ENCODE measurements at regions not wholly inside any gene's neighbourhood (a gene's known extent, or its start where the extent isn't known, plus 50 kb on each side); places are given as distances from the start of the nearest gene placed in this dataset.

GRCh38 chr12:98453070-98453469 is 62.3 kb upstream of the TMPO start:
- H3K4me3 ChIP-seq (ENCODE audit: low read depth, low read length, poor library complexity, severe bottlenecking), result no peak overlapping the region
- no peak overlapping the region for H3K4me2 ChIP-seq (ENCODE audit: low read length)
- H3F3A ChIP-seq (ENCODE audit: insufficient read depth, low read length), result no peaks in the 10 kb centered on the region
- H2AFZ ChIP-seq (ENCODE audit: low read length), result no peak overlapping the region
- H3K9me3 ChIP-seq (ENCODE audit: low read length), result no peaks in the 10 kb centered on the region
- no peaks in the 10 kb centered on the region for H3K36me3 ChIP-seq (ENCODE audit: insufficient read depth, low read length)
- no peaks in the 10 kb centered on the region for H3K4me1 ChIP-seq (ENCODE audit: insufficient read depth, low read length, severe bottlenecking)
- H4K20me1 ChIP-seq (ENCODE audit: insufficient read depth, low read length), result no peaks in the 10 kb centered on the region
- no peaks in the 10 kb centered on the region for H3K27me3 ChIP-seq (ENCODE audit: insufficient read depth, low read length)
- no peaks in the 10 kb centered on the region for H3K9me2 ChIP-seq (ENCODE audit: low read depth, low read length)
- TF ChIP-seq EZH2 (IDR thresholded peaks at IDR 0.05; ENCODE audit: borderline replicate concordance, low read length) (no peak), CTCF (IDR thresholded peaks at IDR 0.05; ENCODE audit: low read length) (no peak)
- H3K9ac ChIP-seq (ENCODE audit: low read length), result no peak overlapping the region
- no peaks in the 10 kb centered on the region for H3K79me2 ChIP-seq (ENCODE audit: insufficient read depth, low read length)
- no peak overlapping the region for H3K27ac ChIP-seq (ENCODE audit: low read depth, low read length, poor library complexity, severe bottlenecking)

GRCh38 chr12:98453492-98453891 is 61.9 kb upstream of the TMPO start:
- Histone ChIP-seq H3K4me3 (ENCODE audit: low read depth, low read length, poor library complexity, severe bottlenecking) (no peak overlapping the region), H3K9me3 (ENCODE audit: low read length) (no peaks in the 10 kb centered on the region), H2AFZ (ENCODE audit: low read length) (no peak overlapping the region), H3K27ac (ENCODE audit: low read depth, low read length, poor library complexity, severe bottlenecking) (no peak overlapping the region), H3K27me3 (ENCODE audit: insufficient read depth, low read length) (no peaks in the 10 kb centered on the region), H3K9ac (ENCODE audit: low read length) (no peak overlapping the region), H3K4me1 (ENCODE audit: insufficient read depth, low read length, severe bottlenecking) (no peaks in the 10 kb centered on the region), H3K4me2 (ENCODE audit: low read length) (no peak overlapping the region), H3F3A (ENCODE audit: insufficient read depth, low read length) (no peaks in the 10 kb centered on the region), H3K36me3 (ENCODE audit: insufficient read depth, low read length) (no peaks in the 10 kb centered on the region), H3K9me2 (ENCODE audit: low read depth, low read length) (no peaks in the 10 kb centered on the region), H3K79me2 (ENCODE audit: insufficient read depth, low read length) (no peaks in the 10 kb centered on the region), H4K20me1 (ENCODE audit: insufficient read depth, low read length) (no peaks in the 10 kb centered on the region)
- no peak for TF ChIP-seq EZH2 (IDR thresholded peaks at IDR 0.05; ENCODE audit: borderline replicate concordance, low read length)
- TF ChIP-seq CTCF (IDR thresholded peaks at IDR 0.05; ENCODE audit: low read length), result no peak

GRCh38 chr12:98456041-98456440 is 59.3 kb upstream of the TMPO start:
- Histone ChIP-seq H3K79me2 (ENCODE audit: insufficient read depth, low read length) (no peaks in the 10 kb centered on the region), H3K4me3 (ENCODE audit: low read depth, low read length, poor library complexity, severe bottlenecking) (no peak overlapping the region), H2AFZ (ENCODE audit: low read length) (no peak overlapping the region), H3K27ac (ENCODE audit: low read depth, low read length, poor library complexity, severe bottlenecking) (no peak overlapping the region), H3K9me2 (ENCODE audit: low read depth, low read length) (no peaks in the 10 kb centered on the region), H3K9ac (ENCODE audit: low read length) (no peak overlapping the region), H3K4me2 (ENCODE audit: low read length) (no peak overlapping the region), H4K20me1 (ENCODE audit: insufficient read depth, low read length) (no peaks in the 10 kb centered on the region), H3F3A (ENCODE audit: insufficient read depth, low read length) (no peaks in the 10 kb centered on the region), H3K4me1 (ENCODE audit: insufficient read depth, low read length, severe bottlenecking) (no peaks in the 10 kb centered on the region), H3K36me3 (ENCODE audit: insufficient read depth, low read length) (no peaks in the 10 kb centered on the region), H3K27me3 (ENCODE audit: insufficient read depth, low read length) (no peaks in the 10 kb centered on the region), H3K9me3 (ENCODE audit: low read length) (no peaks in the 10 kb centered on the region)
- TF ChIP-seq EZH2 (IDR thresholded peaks at IDR 0.05; ENCODE audit: borderline replicate concordance, low read length) (no peak), CTCF (IDR thresholded peaks at IDR 0.05; ENCODE audit: low read length) (no peak)
